PC-3 (cell line): ENCODE measurements at regions not wholly inside any gene's neighbourhood (a gene's known extent, or its start where the extent isn't known, plus 50 kb on each side); places are given as distances from the start of the nearest gene placed in this dataset.

Experiments
- ATAC-seq: fragments of 200-7000 bp; cut with Tn5 transposase; 2 replicates; pipeline ENCODE4 v1.9.1; 2020; ENCODE audit warnings: mild to moderate bottlenecking, moderate library complexity
- BruUV-seq: library from RNA; stranded (reverse); fragments of 400-500 nt; replicated peaks from 2 replicates; lab custom pipeline; 2021; lab: Mats Ljungman, UMichigan
- CTCF ChIA-PET: fragments of 300-600 bp; sonication (Branson Sonifier 250); formaldehyde crosslinking; loops from one replicate; lab custom pipeline; 2022; ENCODE audit warnings: antibody characterized with exemption; lab: Charles Lee
- POLR2A ChIA-PET: fragments of 300-600 bp; sonication (Branson Sonifier 250); formaldehyde crosslinking; loops from one replicate; lab custom pipeline; 2022; ENCODE audit warnings: antibody characterized with exemption; ENCODE audit not compliant: unreplicated experiment; lab: Charles Lee
- DNase-seq: peaks from one replicate; pipeline ENCODE4 v3.0.0-alpha.2; 2015
- H2AFZ ChIP-seq: fragments of 300-600 bp; sonication (generic); 2 replicates; pipeline ENCODE4 v1.6.0; 2016; ENCODE audit warnings: antibody characterized with exemption, low read length
- H3F3A ChIP-seq: fragments of 300-600 bp; sonication (generic); one replicate; pipeline ENCODE4 v1.6.0; 2017; ENCODE audit warnings: antibody characterized with exemption, low read length, control low read depth, mild to moderate bottlenecking; ENCODE audit not compliant: unreplicated experiment
- H3K27ac ChIP-seq: fragments of 300-600 bp; sonication (generic); 2 replicates; pipeline ENCODE4 v1.5.1; 2016; ENCODE audit warnings: mild to moderate bottlenecking, low read length
- H3K27me3 ChIP-seq: fragments of 300-600 bp; sonication (generic); 2 replicates; pipeline ENCODE4 v1.6.1; 2016; ENCODE audit warnings: low read length, mixed read lengths
- H3K36me3 ChIP-seq: fragments of 300-600 bp; sonication (generic); 2 replicates; pipeline ENCODE4 v1.6.1; 2016; ENCODE audit warnings: low read depth, mixed run types, low read length, mixed read lengths
- H3K4me1 ChIP-seq: fragments of 300-600 bp; sonication (generic); 2 replicates; pipeline ENCODE4 v1.5.1; 2016; ENCODE audit warnings: low read length; ENCODE audit not compliant: insufficient read depth
- H3K4me2 ChIP-seq: fragments of 300-600 bp; sonication (generic); 2 replicates; pipeline ENCODE4 v1.6.0; 2016; ENCODE audit warnings: low read length
- H3K4me3 ChIP-seq: fragments of 300-600 bp; sonication (generic); 2 replicates; pipeline ENCODE4 v1.5.1; 2016; ENCODE audit warnings: mild to moderate bottlenecking, low read length, mixed read lengths
- H3K79me2 ChIP-seq: fragments of 300-600 bp; sonication (generic); 2 replicates; pipeline ENCODE4 v1.6.1; 2017; ENCODE audit warnings: low read length, mixed read lengths
- H3K9ac ChIP-seq: fragments of 300-600 bp; sonication (generic); 2 replicates; pipeline ENCODE4 v1.6.0; 2016; ENCODE audit warnings: mild to moderate bottlenecking, low read length
- H3K9me2 ChIP-seq: fragments of 300-600 bp; sonication (generic); replicated peaks from 2 replicates; pipeline ENCODE4 v1.6.1; 2016; ENCODE audit warnings: mixed run types, low read length, mixed read lengths
- H3K9me3 ChIP-seq: fragments of 300-600 bp; sonication (generic); 2 replicates; pipeline ENCODE4 v1.6.1; 2016; ENCODE audit warnings: low read length, mixed read lengths
- H4K20me1 ChIP-seq: fragments of 300-600 bp; sonication (generic); 2 replicates; pipeline ENCODE4 v1.6.1; 2016; ENCODE audit warnings: low read length, mixed read lengths
- EZH2 ChIP-seq: fragments of 300-600 bp; sonication (generic); IDR thresholded peaks from one replicate; pipeline ENCODE4 v1.6.1; 2017; ENCODE audit warnings: antibody characterized with exemption, mild to moderate bottlenecking, low read length; ENCODE audit not compliant: unreplicated experiment
- EZH2phosphoT487 ChIP-seq: fragments of 300-600 bp; sonication (generic); IDR thresholded peaks from 2 replicates; pipeline ENCODE4 v1.6.1; 2018; ENCODE audit warnings: mild to moderate bottlenecking, antibody characterized with exemption, low read length, borderline replicate concordance
- intact Hi-C: fragments of 100-400 bp; cut with micrococcal nuclease; formaldehyde crosslinking; loops from 2 replicates; pipeline ENCODE4 v1.9.0; 2023
- TF ChIP-seq, protein P1 (sequence below): fragments of 300-600 bp; sonication (generic); conservative IDR thresholded peaks from 2 replicates; pipeline ENCODE4 v1.5.1; 2017; ENCODE audit warnings: antibody characterized with exemption, low read depth, mild to moderate bottlenecking, low read length

DNA sequence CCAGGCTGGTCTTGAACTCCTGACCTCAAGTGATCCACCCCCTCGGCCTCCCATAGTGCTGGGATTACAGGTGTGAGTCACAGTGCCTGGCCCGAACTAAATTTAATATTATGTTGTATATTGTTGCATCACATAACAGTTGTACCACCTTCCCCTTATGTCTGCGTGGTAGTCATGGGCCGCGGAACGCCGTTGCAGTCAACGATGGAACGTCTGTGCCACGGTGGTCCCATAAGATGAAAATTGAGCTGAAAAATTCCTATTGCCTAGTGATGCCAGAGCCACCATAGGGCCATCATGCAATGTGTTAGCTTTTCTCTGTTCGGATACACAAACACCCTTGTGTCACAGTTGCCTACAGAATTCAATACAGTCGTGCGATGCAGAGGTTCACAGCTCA lies 236.1 kb downstream of the TEX29 start:
- no peaks in the 10 kb centered on the region for H3K36me3 ChIP-seq
- no peaks in the 10 kb centered on the region for H3F3A ChIP-seq
- ChIA-PET POLR2A (no interaction called here), CTCF (no interaction called here)
- H3K9ac ChIP-seq = no peak overlapping the region
- H3K9me3 ChIP-seq = no peaks in the 10 kb centered on the region
- BruUV-seq = no TSS peak
- intact Hi-C loops = no loop called here
- H3K4me1 ChIP-seq = no peaks in the 10 kb centered on the region
- no peaks in the 10 kb centered on the region for H4K20me1 ChIP-seq
- ATAC-seq (no peak), DNase-seq (no peak)
- no peaks in the 10 kb centered on the region for H3K79me2 ChIP-seq
- no peak overlapping the region for H3K4me2 ChIP-seq
- H2AFZ ChIP-seq = no peak overlapping the region
- no peak overlapping the region for H3K27ac ChIP-seq
- no peak overlapping the region for H3K4me3 ChIP-seq
- no peaks in the 10 kb centered on the region for H3K9me2 ChIP-seq
- H3K27me3 ChIP-seq = peaks cover 59% of the 10 kb centered on the region
- TF ChIP-seq, protein P1, sequence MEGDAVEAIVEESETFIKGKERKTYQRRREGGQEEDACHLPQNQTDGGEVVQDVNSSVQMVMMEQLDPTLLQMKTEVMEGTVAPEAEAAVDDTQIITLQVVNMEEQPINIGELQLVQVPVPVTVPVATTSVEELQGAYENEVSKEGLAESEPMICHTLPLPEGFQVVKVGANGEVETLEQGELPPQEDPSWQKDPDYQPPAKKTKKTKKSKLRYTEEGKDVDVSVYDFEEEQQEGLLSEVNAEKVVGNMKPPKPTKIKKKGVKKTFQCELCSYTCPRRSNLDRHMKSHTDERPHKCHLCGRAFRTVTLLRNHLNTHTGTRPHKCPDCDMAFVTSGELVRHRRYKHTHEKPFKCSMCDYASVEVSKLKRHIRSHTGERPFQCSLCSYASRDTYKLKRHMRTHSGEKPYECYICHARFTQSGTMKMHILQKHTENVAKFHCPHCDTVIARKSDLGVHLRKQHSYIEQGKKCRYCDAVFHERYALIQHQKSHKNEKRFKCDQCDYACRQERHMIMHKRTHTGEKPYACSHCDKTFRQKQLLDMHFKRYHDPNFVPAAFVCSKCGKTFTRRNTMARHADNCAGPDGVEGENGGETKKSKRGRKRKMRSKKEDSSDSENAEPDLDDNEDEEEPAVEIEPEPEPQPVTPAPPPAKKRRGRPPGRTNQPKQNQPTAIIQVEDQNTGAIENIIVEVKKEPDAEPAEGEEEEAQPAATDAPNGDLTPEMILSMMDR = no peak
- TF ChIP-seq EZH2phosphoT487 = no peak
- no peak for TF ChIP-seq EZH2

DNA sequence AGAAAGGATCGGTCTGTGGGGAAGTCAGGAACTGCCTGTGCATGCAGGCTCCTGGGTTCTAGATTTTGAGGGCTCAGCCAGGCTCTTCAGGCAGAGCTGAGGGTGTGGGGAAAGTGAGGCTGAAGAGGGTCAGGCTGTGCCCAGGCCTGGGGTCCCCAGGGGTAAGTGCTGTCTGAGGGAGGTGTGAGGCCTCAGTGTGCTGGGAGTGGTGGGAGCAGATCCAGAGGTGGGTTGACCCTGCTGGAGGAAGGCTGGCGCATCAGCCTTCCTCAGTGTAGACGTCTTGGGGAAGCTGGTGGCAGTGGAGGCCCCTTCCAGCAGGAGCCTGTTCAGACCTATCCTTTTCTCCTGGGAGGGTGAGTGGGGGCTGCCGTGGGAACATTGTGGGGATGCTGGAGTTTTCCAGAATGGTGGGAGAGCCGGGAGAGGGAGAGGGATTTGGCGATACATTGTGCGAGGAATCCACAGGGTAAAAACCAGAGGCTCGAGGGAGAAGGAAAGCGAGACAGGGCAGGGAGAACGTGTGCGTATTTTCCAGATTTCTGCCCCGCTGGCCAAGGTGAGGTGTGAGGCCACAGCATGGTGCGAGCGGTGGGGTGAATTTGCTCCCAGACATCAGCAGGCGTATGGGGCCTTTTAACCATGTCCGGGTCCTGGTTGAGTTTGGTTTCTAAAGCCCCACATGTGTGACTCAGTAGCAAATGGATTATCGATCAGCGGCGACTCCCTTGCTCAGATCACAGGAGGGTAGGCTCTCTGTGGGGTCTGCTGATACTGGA lies 237.7 kb downstream of the TEX29 start:
- H3K9me3 ChIP-seq = no peaks in the 10 kb centered on the region
- peaks cover 70% of the 10 kb centered on the region for H3K27me3 ChIP-seq
- no peaks in the 10 kb centered on the region for H4K20me1 ChIP-seq
- no peak overlapping the region for H3K27ac ChIP-seq
- ChIA-PET CTCF (no interaction called here), POLR2A (no interaction called here)
- H3F3A ChIP-seq = no peaks in the 10 kb centered on the region
- H3K36me3 ChIP-seq = no peaks in the 10 kb centered on the region
- ATAC-seq = no peak
- no peaks in the 10 kb centered on the region for H3K9me2 ChIP-seq
- no TSS peak for BruUV-seq
- no peaks in the 10 kb centered on the region for H3K79me2 ChIP-seq
- TF ChIP-seq, protein P1 = no peak
- TF ChIP-seq EZH2phosphoT487 = no peak
- no peak for TF ChIP-seq EZH2
- intact Hi-C loops = no loop called here
- no peak for DNase-seq
- no peaks in the 10 kb centered on the region for H3K4me1 ChIP-seq
- no peak overlapping the region for H3K4me2 ChIP-seq
- no peak overlapping the region for H3K9ac ChIP-seq
- H3K4me3 ChIP-seq = no peak overlapping the region
- H2AFZ ChIP-seq = no peak overlapping the region

DNA sequence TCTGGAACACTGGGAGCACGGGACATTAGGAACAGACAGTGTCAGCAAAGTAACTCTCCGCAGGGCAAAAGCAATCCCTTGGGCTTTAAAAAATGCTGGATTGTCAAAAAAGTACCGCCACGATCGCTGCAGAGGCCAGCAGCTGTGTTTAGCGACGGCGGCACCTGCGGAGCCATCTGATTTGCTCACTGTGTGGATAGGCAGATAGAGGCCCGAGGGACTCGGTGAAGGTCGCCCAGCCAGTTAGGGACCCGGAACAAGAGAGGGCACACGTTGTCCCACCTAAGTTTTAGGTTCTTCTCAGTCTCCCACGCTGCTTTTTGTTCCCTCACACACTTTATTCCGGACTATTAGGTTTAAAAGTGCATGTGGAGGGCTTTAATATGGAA lies 238.3 kb downstream of the TEX29 start:
- H4K20me1 ChIP-seq = no peaks in the 10 kb centered on the region
- H3K79me2 ChIP-seq = no peaks in the 10 kb centered on the region
- H3K4me1 ChIP-seq = no peaks in the 10 kb centered on the region
- no peak overlapping the region for H2AFZ ChIP-seq
- no peak overlapping the region for H3K9ac ChIP-seq
- peaks cover 70% of the 10 kb centered on the region for H3K27me3 ChIP-seq
- no peak overlapping the region for H3K4me3 ChIP-seq
- no peaks in the 10 kb centered on the region for H3K9me2 ChIP-seq
- DNase-seq = no peak
- ATAC-seq = no peak
- no TSS peak for BruUV-seq
- ChIA-PET POLR2A (no interaction called here), CTCF (no interaction called here)
- H3K9me3 ChIP-seq = no peaks in the 10 kb centered on the region
- no peak overlapping the region for H3K27ac ChIP-seq
- intact Hi-C loops = no loop called here
- no peaks in the 10 kb centered on the region for H3K36me3 ChIP-seq
- no peak overlapping the region for H3K4me2 ChIP-seq
- H3F3A ChIP-seq = no peaks in the 10 kb centered on the region
- TF ChIP-seq, protein P1 = no peak
- TF ChIP-seq EZH2 (no peak), EZH2phosphoT487 (no peak)
